NCI-H146 (cell line): ENCODE measurements at regions not wholly inside any gene's neighbourhood (a gene's known extent, or its start where the extent isn't known, plus 50 kb on each side); places are given as distances from the start of the nearest gene placed in this dataset.

Experiments used
- DNase-seq: peaks from one replicate; lab custom pipeline; 2025; lab: John Stamatoyannopoulos, UW

DNA sequence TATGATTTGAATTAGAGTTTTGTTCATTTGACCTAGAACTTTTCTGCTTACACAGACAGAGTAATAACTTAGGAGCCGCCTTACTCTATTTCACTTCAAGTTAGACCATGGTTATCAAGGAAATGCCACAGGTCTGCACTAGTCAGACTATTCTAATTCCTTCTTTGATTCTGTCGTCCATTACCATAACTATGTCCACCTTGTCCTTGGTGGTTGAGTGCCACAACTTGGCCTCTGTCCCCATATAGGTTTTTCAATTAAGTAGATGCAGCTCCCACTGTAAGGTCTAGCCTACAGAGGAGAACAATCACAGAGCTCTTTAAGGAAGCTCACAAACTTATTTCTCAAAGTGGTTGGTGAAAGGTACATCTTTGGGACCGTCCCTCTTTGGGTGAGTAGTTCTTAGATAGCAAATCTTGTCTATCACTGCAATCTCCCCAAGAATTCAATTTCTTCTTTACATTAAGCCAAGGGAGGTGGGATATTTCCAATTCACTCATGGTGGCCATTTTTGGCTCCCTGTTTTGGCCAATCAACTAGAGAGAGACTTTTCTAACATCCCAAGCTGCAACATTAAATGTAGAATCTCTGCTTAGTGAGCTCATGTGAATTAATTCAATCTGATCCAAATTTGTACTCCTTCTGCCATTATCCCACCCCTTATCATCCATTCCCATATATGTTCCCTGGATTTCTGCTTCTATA, 434.6 kb downstream of the ADAMTS20 start:
- no peak for DNase-seq

DNA sequence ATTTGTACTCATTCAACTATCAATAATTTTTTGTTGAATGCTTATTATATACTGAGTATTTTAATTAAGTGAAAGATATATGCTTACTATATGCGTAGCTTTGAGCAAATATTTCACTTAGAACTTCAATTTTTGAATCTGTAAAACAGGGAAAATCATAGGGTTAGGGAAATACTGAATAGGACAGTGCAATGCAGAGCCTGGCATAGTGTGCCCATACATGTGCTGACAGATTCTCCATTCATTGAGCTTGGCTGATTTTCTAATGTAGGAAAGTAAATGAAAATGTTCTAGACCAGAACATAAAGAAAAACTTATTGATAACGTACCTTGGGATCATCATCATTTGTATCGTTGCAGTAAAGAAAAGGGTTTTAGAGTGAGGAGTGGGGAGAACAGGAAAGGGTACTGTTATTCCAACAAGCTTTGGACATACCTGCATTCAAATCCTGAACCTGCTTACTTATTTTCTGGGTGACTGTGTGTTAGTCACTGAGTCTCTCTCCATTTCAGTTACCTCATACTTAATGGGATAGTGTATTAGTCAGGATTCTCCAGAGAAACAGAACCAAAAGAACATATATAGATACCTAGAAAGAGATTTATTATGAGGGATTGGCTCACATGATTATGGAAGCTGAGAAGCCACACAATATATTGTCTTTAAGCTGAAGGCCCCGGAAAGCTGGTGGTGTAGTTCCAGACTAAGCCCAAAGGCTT, 436.4 kb downstream of the ADAMTS20 start:
- no peak for DNase-seq

DNA sequence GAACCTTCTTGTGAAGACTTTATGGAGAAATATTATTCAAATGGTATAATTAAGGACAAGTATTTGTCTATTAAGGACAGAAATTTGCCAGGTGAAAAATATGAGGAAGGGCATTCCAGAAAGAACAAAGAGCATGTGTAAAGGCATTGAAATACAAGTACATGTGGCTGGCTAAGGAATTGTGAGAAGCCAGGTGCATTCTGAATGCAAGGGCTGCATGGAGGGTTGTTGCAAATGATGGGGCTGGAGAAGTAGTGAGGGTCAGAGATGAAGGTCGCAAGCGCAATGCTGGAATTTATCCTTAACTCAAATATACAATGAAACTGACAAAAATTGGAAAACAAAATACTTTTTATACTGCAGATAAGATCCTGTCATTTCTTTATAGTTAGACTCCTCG, 437.7 kb downstream of the ADAMTS20 start:
- no peak for DNase-seq

DNA sequence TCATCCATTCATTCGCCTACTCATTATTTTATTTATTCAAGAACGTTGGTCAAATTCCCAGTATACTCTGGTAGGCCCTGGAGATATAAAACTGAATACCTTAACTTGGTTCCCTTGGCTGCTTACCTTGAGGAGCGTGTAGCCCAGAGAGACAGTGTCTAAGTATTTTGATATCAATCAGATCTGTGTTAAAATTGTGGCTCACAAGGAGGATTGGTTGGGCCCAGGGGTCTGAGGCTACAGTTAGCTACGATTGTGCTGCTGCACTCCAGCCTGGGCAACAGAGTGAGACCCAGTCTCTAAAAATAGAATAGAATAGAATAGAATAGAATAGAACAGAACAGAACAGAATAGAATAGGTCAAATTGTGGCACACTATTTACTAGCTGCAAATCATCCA, 438.4 kb downstream of the ADAMTS20 start:
- no peak for DNase-seq

DNA sequence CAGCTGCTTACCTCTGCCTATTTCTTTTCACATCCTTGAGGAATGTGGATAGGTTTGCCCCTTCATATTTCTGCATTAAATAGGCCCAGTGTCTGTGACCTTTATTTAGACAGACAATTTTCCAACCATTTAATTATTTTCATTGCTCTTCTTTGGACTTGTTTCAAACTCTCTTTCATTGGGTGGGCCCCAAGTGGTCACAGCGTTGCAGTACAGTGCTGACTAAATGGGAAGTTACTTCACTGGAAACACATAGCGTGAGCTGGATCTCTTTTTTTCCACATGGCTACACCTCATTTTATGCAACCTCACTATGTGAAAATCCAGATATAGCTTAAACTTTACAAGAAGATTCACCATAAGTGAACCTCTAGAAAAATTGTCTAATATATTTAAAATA, 438.9 kb downstream of the ADAMTS20 start:
- DNase-seq = no peak

DNA sequence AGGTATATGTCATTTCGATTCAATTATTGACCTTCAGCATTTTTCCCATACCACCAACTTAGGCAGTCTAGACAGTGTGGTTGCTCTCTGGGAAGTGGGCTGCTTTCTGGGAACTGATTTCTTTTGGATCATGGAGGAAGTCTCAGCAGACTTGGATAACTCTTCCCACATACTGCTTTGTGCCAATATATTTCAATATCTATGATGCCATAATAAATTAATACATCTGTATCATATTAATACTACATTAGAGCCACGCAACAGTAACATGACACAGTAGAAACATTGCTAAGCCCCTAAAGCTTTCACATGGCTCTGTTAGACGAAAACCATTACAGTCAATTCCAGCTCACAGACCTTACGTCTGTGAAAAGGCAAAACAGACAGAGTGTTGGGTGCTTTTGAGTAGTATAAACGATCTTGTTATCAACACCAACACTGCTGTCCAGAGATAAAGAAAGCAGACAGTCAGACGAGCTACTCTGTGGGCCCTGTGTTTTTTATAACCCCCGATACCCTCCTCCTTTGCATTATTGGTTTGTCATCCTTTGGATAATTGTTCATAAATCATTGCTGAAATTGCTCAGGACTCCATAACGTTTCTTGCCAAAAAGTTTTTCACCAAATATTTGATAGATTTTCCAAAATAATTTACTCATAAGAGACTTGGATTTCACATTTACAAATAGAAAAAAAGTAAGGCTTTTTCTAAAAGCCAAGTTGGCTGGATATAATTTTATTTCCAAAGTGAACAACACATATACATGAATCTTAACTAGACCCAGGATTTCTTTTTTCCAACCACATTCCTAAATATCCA, 439.7 kb downstream of the ADAMTS20 start:
- no peak for DNase-seq

DNA sequence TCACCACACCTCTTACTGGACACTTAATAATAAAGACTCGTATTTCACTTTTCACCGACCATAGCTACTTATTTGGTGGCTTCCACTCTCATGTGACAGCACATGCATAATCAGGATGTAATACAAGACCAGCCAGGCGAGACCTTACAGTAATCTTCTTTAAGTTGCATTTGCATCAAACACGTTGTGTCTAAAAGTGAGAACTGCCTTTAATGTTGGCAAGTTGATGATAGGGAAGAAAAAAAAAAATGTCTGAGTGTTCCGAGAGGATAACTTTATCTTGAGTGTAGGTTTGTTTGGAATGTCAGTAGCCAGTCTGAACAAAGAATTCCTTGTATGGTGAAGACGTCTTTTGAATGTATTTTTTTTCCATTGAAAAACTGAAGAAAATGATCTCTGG, 440.4 kb downstream of the ADAMTS20 start:
- no peak for DNase-seq

DNA sequence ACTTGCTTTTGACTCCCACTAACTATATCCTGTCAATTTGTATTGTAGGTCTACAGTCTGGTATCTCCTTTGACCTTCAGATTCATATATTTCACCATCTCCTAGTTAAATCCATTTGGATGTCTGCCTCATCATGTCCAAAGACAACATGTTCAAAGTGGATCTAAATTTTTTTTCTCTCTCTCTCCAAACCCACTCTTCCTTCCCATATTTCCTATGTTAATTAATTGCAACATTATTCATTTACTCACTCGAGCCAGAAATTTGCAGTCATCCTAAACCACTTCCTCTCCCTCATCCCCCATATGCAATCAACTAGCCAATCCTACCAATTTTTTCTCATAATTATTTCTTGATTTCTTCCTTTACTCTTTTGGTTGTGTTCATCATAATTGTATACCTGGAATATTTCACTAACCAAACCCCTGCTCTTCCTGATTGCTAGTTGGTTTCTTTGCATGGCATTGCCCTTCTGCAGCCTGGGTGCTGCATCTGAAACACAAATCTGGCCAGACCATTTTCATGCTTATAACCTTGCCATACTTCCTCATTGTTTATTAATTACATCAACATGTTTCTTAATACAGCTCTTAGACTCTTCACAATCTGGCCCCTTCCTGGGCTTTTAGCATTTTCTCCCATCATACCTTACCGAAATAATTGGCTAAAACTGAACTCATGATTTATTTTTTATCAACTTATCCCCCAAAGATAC, 442.2 kb downstream of the ADAMTS20 start:
- DNase-seq = no peak

DNA sequence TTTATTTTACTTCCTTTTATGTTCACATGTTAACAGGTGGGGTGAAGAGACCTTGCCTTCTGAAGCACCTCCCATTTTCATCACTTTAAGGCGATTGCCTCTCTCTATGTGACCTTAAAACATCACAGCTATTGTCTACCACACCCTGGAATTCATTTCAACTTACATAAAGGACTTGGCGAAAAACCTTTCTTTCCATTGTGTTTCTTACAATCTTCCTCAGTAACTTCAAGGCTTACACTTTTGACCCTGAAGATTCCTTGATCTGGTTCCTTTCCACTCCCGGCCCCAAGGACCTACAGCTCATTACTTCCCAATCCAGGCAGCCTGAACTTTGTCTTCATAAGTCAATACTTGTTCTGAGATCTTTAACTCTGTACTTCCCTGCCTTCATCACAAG, 443.3 kb downstream of the ADAMTS20 start:
- no peak for DNase-seq

DNA sequence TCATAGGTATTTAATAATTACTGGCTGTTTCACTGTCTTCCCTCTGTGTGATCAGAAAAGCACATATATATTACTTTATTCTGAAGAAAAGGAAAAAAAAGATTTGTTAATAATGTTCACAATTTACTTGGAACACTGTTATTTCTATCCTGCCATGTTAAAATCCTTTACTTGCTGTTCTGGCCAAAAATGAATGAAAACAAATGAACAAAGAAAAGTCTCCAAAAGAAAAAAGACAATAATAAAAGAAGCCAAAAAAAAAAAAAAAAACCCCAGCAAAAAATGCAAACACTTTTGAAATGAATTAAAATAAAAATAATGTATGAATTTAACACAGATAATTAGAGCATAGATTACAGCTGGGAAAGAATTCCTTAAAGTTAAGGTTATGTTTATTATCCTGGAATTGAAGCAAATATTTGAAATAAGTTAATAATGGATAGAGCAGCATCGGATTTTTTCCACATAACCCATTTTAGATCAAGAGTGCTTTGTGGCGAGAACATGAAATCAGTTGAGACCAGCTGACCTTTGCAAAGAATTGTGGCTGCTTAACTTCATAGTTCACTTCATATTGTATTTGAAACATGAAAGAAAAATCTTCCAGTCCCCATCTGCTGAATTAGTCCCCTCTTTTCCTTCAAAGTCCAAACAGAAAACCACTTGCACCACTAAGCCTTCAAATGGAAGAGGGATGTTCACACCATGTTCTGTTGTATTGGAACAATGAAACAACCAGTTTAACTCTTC, 444.8 kb downstream of the ADAMTS20 start:
- DNase-seq = no peak

DNA sequence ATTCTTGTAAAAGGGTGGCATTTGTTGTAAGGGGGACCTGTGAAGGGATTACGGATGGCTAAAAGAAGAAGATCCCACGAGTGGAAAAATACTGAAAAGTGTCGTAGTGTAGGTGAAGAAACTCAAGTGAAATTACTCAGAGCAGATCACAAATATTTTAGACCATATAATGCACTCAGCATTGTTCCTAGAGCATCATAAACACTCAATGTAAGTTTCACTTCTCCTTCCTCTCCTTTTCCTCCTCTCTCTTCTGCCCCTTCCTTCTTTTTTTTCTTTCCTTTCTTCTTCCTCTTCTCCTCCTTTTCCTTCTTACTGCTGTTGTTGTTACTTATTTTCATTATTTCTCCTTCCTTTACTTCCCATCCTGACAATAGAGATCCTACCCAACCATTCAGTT, 445.6 kb downstream of the ADAMTS20 start:
- no peak for DNase-seq

DNA sequence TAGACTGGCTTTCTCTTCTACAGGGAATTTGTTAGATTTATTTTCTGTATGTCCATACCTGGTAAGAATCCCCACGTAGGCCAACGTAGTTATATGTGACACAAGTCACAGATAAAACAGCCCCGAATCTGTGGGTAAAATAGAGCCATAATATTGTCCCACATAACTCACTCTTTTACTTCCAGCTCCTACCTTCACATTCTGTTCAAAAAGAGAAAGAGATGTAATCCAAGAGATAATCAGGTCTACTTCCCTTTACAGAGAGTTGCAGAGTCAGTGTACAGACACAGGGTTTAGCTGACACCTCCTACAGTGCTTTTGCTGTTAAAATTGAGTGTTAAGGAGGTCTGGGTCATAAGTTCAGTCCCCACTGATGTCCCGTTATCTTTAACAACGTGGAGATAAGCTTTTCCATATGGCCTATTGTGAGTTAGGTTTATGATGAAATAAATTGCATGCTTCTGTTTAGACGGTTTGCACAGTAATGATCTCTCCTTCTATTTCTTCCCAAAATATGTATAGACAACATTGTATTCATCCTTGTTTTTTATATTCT, 446.5 kb downstream of the ADAMTS20 start:
- no peak for DNase-seq

DNA sequence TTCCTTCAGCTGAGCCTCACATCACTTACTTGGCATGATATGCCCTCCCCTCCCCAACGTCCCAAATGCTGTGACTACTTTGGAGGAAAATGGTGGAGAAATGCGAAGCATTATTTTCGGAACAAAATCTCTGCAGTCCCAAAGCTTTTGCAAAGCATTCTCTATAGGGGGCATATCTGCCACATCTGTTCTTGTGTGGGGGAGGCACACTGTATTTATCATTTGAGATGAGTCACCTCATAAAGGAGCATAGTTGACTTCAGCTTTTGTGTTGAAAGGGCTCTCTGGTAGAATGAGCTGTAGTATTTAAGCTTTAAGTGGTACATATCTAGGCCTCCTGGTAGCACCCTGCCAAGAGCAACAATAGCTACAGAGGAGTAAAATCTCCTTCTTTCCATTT, 447.5 kb downstream of the ADAMTS20 start:
- DNase-seq = peak; percentile 28

DNA sequence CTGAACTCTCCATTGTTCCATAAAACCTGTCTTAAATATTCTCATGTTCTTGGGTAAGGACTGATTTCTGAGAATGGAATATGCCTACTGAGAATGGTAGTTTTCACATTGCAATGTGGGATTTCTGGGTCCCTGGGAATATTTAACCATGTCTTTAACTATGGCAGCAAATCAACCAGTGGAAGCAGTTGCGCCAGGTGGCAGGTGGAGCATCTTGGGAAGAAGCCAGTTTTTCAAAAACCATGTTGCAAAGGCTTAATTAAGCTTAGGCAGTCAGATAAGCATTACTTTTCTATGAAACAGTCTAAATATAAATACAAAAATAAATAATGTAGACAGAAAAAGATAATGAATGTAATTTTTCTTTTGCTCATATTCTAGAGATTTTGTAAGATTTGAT, 448.1 kb downstream of the ADAMTS20 start:
- DNase-seq = no peak

DNA sequence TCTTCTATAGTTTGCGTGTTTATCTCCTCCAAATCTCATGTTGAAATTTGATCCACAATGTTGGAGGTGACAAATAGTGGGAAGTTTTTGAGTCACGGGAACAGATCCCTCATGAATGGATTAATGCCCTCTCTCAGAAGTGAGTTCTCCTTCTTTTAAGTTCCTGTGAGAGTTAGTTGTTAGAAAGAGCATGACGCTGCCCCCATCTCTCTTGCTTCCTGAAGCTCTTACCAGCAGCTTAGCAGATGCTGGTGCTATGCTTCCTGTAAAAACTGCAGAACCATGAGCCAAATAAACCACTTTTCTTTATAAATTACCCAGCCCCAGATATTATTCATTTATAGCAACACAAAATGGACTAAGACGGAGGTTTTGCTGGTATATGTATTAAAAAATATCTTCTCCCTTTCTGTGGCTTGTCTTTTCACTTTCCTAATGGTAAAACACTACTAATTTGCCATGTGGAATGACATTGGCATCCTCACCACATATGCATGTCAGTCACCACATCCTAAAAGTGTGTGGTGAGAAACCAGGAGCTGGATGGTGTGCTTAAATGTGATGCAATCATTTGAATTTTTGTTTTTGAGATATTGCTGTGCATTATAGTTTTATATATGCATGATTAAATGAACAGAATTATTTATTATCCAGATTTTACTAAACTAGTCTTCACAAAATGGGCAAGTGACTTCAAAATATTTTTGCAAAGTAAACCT, 449.3 kb downstream of the ADAMTS20 start:
- no peak for DNase-seq

DNA sequence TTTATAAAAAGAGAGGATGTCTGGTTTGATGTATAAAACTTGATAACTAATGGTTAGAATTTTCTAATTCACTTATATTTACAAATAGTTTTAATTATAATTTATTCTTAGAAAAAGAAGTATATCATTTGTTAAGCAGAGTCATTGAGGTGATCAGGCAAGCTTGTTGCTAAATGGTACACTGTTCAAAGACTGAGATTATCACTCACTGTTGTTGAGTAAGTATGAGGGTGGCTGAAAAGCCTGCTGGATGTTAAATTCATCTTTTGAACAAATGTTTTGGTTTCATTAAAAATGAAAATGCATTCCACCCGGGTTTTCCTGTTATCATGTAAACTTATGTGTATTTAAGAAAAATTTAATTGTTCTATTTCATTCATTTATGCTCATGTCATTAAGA, 451.8 kb downstream of the ADAMTS20 start:
- no peak for DNase-seq

DNA sequence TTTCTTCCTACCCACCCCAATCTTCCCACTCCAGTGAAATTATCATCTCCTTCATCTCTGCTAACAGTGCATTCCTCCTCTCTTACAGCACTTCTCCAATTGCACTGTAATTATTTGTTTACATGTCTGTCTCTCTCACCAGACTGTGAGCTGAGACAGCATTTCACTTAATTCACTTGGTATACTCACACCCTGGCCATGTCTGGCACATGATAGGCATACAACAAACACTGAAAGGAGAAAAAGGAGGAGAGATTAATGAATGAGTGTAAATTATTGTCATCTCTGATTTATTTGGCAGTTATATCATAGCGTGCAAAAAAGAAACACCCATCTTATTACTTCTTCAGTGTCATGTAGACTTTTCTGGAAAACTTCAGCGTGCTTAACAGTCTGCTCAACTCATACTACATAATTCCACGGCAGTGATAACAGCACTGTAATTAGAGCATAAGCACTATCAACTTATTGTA, 452.3 kb downstream of the ADAMTS20 start:
- no peak for DNase-seq

DNA sequence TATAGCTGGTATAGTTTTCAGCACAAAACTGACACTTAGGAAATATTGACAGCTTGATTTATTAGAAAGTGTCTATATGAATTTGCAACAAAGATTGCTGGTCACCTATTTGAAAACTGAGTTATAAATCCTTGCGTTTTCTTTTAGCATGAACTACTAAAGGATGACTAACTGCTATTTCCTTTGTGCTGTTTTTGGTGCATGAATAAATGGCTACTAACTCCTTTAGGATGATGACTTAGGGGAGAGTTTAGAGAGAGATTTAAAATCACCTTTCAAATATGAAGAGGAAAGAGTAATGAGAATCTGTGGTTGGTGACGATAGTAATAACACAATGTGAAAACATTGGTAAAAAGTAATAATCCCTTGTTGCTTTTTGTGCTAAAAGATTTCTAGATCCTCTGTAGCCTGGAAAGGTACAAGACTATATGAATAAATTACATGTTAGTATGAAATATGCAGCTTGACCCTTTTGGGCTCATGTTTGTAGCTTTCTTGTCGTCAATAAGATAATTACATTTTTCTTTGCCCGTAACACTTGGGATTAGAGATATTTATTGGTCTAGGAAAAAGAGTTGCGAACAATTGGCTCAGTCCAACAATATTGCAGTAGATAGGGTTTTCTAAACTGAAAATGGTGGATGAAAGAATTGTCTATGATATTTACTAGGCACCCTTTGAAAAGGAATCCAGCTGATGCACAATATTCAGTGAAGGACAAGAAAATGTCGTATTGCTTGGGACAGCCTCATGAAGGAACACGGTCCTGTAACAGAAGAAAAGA, 453.0 kb downstream of the ADAMTS20 start:
- DNase-seq = no peak

DNA sequence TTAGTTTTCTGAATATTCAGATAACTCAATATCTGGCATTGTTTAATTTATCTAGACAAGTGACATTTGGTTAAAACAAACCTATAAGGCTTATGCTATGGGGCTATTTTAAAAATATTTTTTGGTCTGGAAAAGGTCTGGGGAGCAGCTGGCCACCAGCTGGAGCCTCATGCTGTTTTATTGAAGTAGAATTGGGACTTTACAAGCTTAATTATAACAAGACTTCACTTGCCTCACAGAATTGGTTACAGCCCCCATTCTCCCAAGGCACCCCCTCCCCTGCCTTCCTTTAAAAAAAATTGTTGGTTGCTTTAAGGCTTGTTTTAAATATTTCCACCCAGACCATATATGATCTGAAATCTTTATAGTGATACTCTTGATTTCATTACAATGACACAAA, 453.9 kb downstream of the ADAMTS20 start:
- DNase-seq = peak; percentile 62

DNA sequence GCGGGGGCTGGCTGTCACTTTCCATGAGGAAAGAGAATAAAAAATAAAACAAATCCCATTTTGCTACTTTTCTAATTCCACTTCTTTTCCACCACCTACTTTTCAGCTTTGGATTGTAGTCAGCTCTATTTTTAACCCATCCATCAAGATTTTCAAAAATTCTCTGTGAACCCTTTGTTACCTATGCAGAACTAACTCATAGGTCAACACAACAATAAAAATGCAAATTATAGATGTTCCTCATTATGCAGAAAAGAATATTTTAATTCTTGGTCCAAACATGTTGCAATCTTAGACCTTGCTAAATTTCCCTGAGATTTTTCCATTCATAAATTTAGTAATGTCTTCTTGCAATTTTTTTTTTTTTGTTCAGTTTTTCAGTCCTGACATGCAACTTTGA, 454.5 kb downstream of the ADAMTS20 start:
- no peak for DNase-seq
